Esophagus squamous epithelium (tissue), 5 donors: ENCODE measurements at regions not wholly inside any gene's neighbourhood (a gene's known extent, or its start where the extent isn't known, plus 50 kb on each side); places are given as distances from the start of the nearest gene placed in this dataset.

ENCODE experiments used
- DNase-seq: peaks from one replicate; lab custom pipeline; 2025; lab: John Stamatoyannopoulos, UW
- H3K27ac ChIP-seq, 4 donors: fragments of 200-600 bp; sonication (generic); one replicate each; pipeline ENCODE4 v1.5.1; 2016 to 2019; ENCODE audit warnings: mild to moderate bottlenecking in 1 of 4
- H3K27me3 ChIP-seq, 4 donors: fragments of 200-600 bp; sonication (generic); 1 replicate in 3 of 4; 2 replicates in 1 of 4; pipeline versions ENCODE4 v1.5.1 to v1.6.0; 2017 to 2021; ENCODE audit warnings: antibody characterized with exemption in 1 of 4
- H3K36me3 ChIP-seq, 3 donors: fragments of 200-600 bp; sonication (generic); one replicate each; pipeline ENCODE4 v1.5.1; 2016 to 2019
- H3K4me1 ChIP-seq, 3 donors: fragments of 200-600 bp; sonication (generic); one replicate each; pipeline ENCODE4 v1.5.1; 2017 to 2019
- H3K4me3 ChIP-seq, 4 donors: fragments of 200-600 bp; sonication (generic); 1 replicate in 3 of 4; 2 replicates in 1 of 4; pipeline ENCODE4 v1.5.1; 2016 to 2019; ENCODE audit warnings: mild to moderate bottlenecking in 2 of 4, moderate library complexity in 1 of 4
- H3K9me3 ChIP-seq, 3 donors: fragments of 200-600 bp; sonication (generic); one replicate each; pipeline ENCODE4 v1.5.1; 2016 to 2019
- CTCF ChIP-seq, 6 experiments: fragments of 450-650 bp in 4 of 6; fragments of 200-600 bp in 2 of 6; sonication (generic) in 2 of 6; IDR thresholded peaks; one replicate each; pipeline ENCODE4 v1.5.1; 2016 to 2019; ENCODE audit warnings: antibody characterized with exemption in 6 of 6, mild to moderate bottlenecking in 4 of 6, moderate library complexity in 4 of 6
- POLR2A ChIP-seq, 4 donors: fragments of 450-650 bp; IDR thresholded peaks; one replicate each; pipeline ENCODE4 v1.6.1; 2017; ENCODE audit warnings: antibody characterized with exemption in 4 of 4, mild to moderate bottlenecking in 4 of 4, moderate library complexity in 3 of 4
- WGBS, 2 donors: methylation state at CpG; one replicate each; pipeline ENCODE4 v1.1.5; 2018; 5-methylcytosine and 5-hydroxymethylcytosine counted together
- intact Hi-C: fragments of 100-400 bp; cut with DNase I; formaldehyde crosslinking; loops from one replicate; pipeline ENCODE4 v1.15.0; 2022
- donor health status: DM: yes; HTN: yes; CAD: no.

- no peaks in the 10 kb centered on the region for H3K27me3 ChIP-seq
- H3K36me3 ChIP-seq, result no peaks in the 10 kb centered on the region
- H3K4me3 ChIP-seq, result no peak overlapping the region
- H3K4me1 ChIP-seq, result no peaks in the 10 kb centered on the region
- 52 to 54% methylated on average over 3 of the region's 3 CpGs for WGBS, 2 donors
- intact Hi-C loops, result no loop called here
- no peak overlapping the region for H3K27ac ChIP-seq
- TF ChIP-seq POLR2A (IDR thresholded peaks at IDR 0.05) (no peak), CTCF (IDR thresholded peaks at IDR 0.05) (no peak)
- no peak for DNase-seq
- no peaks in the 10 kb centered on the region for H3K9me3 ChIP-seq
Measured at GRCh38 chr5:30607301-30607894, 586.1 kb upstream of the CDH6 start.

- H3K9me3 ChIP-seq, result no peaks in the 10 kb centered on the region
- no peaks in the 10 kb centered on the region for H3K4me1 ChIP-seq
- no peaks in the 10 kb centered on the region for H3K27me3 ChIP-seq
- 30 to 42% methylated on average over 2 of the region's 2 CpGs for WGBS, 2 donors
- no peak overlapping the region for H3K4me3 ChIP-seq
- intact Hi-C loops, result no loop called here
- no peak for TF ChIP-seq CTCF (IDR thresholded peaks at IDR 0.05)
- no peak for TF ChIP-seq POLR2A (IDR thresholded peaks at IDR 0.05)
- H3K27ac ChIP-seq, result no peak overlapping the region
- no peak for DNase-seq
- no peaks in the 10 kb centered on the region for H3K36me3 ChIP-seq
Measured at GRCh38 chr5:30605693-30606268, 587.7 kb upstream of the CDH6 start.

DNA sequence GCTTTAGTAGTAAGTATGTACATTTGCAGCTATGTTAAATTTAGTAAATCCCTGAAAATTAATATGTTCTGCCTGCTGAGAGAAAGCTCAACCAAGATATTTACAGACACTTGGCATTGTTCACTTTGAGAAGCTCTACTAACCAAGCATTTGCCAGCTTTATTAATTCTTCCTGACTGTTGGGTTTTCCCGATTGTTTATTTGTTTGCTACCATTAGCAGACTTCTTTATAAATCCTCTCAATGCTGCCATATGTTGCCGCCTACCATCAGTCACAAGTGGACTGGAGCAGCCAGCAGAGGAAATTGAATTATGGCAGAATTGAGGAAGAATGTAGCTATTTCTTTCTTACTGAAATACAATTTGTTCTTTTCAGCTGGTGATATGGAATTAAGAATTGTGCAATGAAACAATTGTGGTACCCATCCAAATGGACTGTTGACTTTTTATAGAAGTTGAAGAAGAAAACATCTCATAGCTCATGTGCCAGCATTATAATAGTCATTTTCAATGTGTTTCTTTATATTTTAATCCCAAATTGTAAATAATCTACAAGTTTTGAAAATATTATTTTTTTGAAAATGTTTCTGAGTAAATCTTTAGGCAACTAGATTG lies 588.7 kb upstream of the CDH6 start:
- no peak for TF ChIP-seq POLR2A (IDR thresholded peaks at IDR 0.05)
- no peak for TF ChIP-seq CTCF (IDR thresholded peaks at IDR 0.05)
- no peak for DNase-seq
- H3K36me3 ChIP-seq, result no peaks in the 10 kb centered on the region
- H3K27ac ChIP-seq, result no peak overlapping the region
- intact Hi-C loops, result no loop called here
- no peaks in the 10 kb centered on the region for H3K9me3 ChIP-seq
- H3K27me3 ChIP-seq, result no peaks in the 10 kb centered on the region
- H3K4me1 ChIP-seq, result no peaks in the 10 kb centered on the region
- no peak overlapping the region for H3K4me3 ChIP-seq
- WGBS, 2 donors, result 49 to 67% methylated on average over 2 of the region's 2 CpGs

- Histone ChIP-seq H3K4me3 (no peak overlapping the region), H3K9me3 (no peaks in the 10 kb centered on the region), H3K27ac (no peak overlapping the region), H3K4me1 (no peaks in the 10 kb centered on the region), H3K27me3 (no peaks in the 10 kb centered on the region), H3K36me3 (no peaks in the 10 kb centered on the region)
- DNase-seq, result no peak
- TF ChIP-seq CTCF (IDR thresholded peaks at IDR 0.05) (no peak), POLR2A (IDR thresholded peaks at IDR 0.05) (no peak)
- intact Hi-C loops, result no loop called here
Measured at GRCh38 chr5:30600892-30601291, 592.6 kb upstream of the CDH6 start.

DNA sequence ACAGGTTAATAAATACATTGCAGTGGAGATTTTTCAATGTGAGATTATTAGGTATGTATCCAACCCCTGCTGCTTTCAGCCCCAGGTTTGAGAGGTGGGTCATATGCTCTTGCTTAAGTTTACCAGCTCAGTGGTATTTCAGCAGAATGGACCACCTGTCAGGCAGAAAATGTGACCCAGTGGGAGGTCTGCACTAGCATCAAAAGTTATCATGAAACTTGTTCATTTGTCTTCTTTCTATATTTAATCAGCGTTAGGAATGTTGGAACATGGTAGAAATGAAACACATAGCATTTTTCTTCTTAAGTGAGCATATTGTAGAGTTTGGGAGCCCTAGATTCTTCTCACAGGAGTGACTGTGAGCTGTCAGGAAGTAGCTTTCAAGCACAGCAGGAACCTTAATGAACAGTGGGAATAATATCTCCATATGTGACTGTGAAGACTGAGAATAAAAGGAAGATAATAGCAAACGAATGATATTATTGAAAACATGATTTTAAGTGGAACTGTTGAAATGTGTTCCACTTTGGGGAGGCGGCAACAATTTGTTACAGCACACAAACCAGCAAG lies 596.9 kb upstream of the CDH6 start:
- intact Hi-C loops, result no loop called here
- 63 to 64% methylated on average over 3 of the region's 3 CpGs for WGBS, 2 donors
- H3K27ac ChIP-seq, result no peak overlapping the region
- no peaks in the 10 kb centered on the region for H3K9me3 ChIP-seq
- H3K27me3 ChIP-seq, result no peaks in the 10 kb centered on the region
- H3K36me3 ChIP-seq, result no peaks in the 10 kb centered on the region
- DNase-seq, result no peak
- H3K4me3 ChIP-seq, result no peak overlapping the region
- no peaks in the 10 kb centered on the region for H3K4me1 ChIP-seq
- no peak for TF ChIP-seq POLR2A (IDR thresholded peaks at IDR 0.05)
